ENCODE measurements at regions not wholly inside any gene's neighbourhood (a gene's known extent, or its start where the extent isn't known, plus 50 kb on each side); places are given as distances from the start of the nearest gene placed in this dataset.

DNA sequence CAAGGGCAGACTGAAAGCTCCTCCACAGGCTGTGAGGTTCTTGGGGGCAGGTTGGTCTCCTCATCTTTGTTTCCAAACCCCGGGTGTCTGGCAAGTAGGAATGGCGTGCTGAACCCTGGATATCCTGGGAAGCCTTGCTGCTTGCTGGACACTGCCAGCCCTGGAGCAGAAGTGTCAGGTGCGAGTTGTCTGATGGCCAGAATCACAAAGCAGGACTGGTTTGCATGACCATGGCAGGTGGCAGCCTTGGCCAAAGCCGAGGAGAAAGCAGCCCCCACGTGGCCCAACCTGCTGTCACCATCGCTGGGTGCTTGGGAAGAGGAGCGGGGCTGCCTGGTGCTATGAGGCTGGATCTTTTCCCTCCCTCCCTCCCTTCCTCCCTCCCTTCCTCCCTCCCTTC is 309.5 kb upstream of the HS6ST1 start:
- Histone ChIP-seq H3K36me3 (ENCODE audit: low read depth, missing control alignments) (no peaks in the 10 kb centered on the region), H3K27ac (no peak overlapping the region), H3K9me3 (no peaks in the 10 kb centered on the region), H3K4me3 (no peak overlapping the region), H3K4me1 (no peaks in the 10 kb centered on the region), H3K27me3 (no peaks in the 10 kb centered on the region)
- intact Hi-C loops (cut with DNase I; ENCODE audit: low total_unique reads) = no loop called here
- no peak for DNase-seq
- WGBS, 2 donors = 89 to 91% methylated on average over 7 of the region's 7 CpGs
- TF ChIP-seq POLR2A (IDR thresholded peaks at IDR 0.05) = no peak
- TF ChIP-seq, protein P1, sequence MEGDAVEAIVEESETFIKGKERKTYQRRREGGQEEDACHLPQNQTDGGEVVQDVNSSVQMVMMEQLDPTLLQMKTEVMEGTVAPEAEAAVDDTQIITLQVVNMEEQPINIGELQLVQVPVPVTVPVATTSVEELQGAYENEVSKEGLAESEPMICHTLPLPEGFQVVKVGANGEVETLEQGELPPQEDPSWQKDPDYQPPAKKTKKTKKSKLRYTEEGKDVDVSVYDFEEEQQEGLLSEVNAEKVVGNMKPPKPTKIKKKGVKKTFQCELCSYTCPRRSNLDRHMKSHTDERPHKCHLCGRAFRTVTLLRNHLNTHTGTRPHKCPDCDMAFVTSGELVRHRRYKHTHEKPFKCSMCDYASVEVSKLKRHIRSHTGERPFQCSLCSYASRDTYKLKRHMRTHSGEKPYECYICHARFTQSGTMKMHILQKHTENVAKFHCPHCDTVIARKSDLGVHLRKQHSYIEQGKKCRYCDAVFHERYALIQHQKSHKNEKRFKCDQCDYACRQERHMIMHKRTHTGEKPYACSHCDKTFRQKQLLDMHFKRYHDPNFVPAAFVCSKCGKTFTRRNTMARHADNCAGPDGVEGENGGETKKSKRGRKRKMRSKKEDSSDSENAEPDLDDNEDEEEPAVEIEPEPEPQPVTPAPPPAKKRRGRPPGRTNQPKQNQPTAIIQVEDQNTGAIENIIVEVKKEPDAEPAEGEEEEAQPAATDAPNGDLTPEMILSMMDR (IDR thresholded peaks at IDR 0.05) = no peak

DNA sequence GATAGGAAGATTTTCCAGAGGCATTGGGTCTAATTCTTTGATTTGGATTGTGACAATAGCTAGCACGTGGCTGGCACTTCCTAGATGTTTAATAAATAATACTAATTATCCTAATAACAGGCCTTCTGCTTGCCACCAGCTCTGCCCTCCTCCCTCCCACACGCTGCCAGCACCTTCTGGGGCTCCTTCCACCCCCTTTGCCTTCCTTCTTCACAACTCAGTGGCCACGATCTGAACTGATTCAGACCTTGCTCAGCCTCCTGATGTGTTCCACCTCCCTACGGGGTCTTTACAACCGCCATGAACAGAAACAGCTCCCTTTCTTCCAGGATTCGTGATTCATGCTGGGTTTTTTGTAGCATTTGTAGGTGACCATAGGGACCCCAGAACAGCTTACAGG is 310.3 kb upstream of the HS6ST1 start:
- TF ChIP-seq POLR2A (IDR thresholded peaks at IDR 0.05) = no peak
- TF ChIP-seq, protein P1 (IDR thresholded peaks at IDR 0.05) = no peak
- H3K27me3 ChIP-seq = no peaks in the 10 kb centered on the region
- no peak for DNase-seq
- H3K4me1 ChIP-seq = no peaks in the 10 kb centered on the region
- no peak overlapping the region for H3K27ac ChIP-seq
- no peaks in the 10 kb centered on the region for H3K9me3 ChIP-seq
- WGBS, 2 donors = 91 to 95% methylated on average over 6 of the region's 6 CpGs
- no peaks in the 10 kb centered on the region for H3K36me3 ChIP-seq (ENCODE audit: low read depth, missing control alignments)
- intact Hi-C loops (cut with DNase I; ENCODE audit: low total_unique reads) = no loop called here
- H3K4me3 ChIP-seq = no peak overlapping the region

GRCh38 chr2:128630974-128631697 is 312.5 kb upstream of the HS6ST1 start:
- Histone ChIP-seq H3K27ac (no peak overlapping the region), H3K4me3 (no peak overlapping the region), H3K27me3 (no peaks in the 10 kb centered on the region), H3K4me1 (no peaks in the 10 kb centered on the region), H3K9me3 (no peaks in the 10 kb centered on the region), H3K36me3 (ENCODE audit: low read depth, missing control alignments) (no peaks in the 10 kb centered on the region)
- WGBS, 2 donors = 93 to 94% methylated on average over 8 to 12 of the region's 12 CpGs
- no peak for DNase-seq
- no peak for TF ChIP-seq POLR2A (IDR thresholded peaks at IDR 0.05)
- TF ChIP-seq, protein P1 (IDR thresholded peaks at IDR 0.05) = no peak
- intact Hi-C loops (cut with DNase I; ENCODE audit: low total_unique reads) = no loop called here

DNA sequence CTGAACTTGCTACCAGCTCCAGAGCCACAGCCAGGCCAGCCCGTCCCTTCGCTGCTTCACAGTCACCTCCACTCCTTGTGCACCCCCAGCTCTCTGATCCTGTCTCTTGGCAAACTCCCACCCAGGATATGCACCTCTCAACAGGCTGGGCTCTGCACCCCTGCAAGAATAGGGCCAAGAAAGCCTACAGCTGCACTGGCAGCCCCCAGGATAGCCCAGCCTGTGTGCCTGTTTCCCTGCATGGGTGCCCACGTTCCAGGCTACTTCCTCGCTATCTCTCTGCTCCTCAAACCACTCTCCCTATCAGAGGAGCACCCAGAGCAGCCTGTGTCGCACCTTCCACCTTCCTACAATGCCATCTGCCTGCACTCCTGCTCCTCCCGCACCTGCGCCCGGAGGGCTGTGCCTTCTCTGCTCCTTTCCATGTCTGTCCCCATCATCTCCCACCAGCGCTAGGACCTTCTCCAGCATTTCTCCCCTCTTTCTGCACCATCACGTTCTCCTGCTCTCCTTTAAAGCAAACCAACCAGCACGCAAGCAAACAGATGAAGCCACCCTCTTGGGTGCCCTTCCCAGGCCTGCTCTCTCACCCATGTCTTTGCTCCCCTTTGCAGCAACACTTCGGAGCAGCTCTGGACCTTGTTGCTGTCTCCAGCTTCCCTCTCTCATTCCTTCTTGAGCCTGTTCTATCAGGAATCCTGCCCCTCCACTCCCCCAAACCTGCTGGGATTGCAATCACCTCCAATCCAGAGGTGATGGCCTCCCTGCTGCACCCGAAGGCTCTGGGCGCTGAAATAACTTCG is 313.2 kb upstream of the HS6ST1 start:
- no peaks in the 10 kb centered on the region for H3K27me3 ChIP-seq
- no peak for DNase-seq
- 92 to 93% methylated on average over 15 of the region's 15 CpGs for WGBS, 2 donors
- intact Hi-C loops (cut with DNase I; ENCODE audit: low total_unique reads) = no loop called here
- TF ChIP-seq POLR2A (IDR thresholded peaks at IDR 0.05) = no peak
- TF ChIP-seq, protein P1 (IDR thresholded peaks at IDR 0.05) = no peak
- H3K27ac ChIP-seq = no peak overlapping the region
- H3K4me1 ChIP-seq = no peaks in the 10 kb centered on the region
- H3K36me3 ChIP-seq (ENCODE audit: low read depth, missing control alignments) = no peaks in the 10 kb centered on the region
- H3K9me3 ChIP-seq = no peaks in the 10 kb centered on the region
- H3K4me3 ChIP-seq = no peak overlapping the region

Data from testis (tissue), 2 donors.